ENCODE measurements at regions not wholly inside any gene's neighbourhood (a gene's known extent, or its start where the extent isn't known, plus 50 kb on each side); places are given as distances from the start of the nearest gene placed in this dataset.

DNA sequence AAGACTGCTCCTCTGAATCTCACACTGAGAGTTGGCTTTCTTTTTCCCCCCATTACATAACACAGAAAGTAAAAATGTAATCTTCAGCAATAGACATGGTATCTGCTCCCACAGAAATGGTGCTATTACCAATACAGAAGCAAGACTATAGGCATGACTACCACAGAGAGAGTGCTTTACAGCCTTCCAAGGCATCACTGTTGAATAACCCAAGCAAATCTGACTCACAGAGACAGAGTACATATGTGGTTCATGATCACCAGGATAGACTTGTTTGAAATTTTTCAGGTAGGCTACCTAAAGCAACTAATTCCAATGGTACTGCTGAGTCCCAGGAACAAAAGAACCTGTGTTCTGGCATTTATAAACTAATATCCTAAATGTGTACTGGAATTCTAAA, 1373.4 kb upstream of the C9orf72 start:
- TF ChIP-seq, protein P1, sequence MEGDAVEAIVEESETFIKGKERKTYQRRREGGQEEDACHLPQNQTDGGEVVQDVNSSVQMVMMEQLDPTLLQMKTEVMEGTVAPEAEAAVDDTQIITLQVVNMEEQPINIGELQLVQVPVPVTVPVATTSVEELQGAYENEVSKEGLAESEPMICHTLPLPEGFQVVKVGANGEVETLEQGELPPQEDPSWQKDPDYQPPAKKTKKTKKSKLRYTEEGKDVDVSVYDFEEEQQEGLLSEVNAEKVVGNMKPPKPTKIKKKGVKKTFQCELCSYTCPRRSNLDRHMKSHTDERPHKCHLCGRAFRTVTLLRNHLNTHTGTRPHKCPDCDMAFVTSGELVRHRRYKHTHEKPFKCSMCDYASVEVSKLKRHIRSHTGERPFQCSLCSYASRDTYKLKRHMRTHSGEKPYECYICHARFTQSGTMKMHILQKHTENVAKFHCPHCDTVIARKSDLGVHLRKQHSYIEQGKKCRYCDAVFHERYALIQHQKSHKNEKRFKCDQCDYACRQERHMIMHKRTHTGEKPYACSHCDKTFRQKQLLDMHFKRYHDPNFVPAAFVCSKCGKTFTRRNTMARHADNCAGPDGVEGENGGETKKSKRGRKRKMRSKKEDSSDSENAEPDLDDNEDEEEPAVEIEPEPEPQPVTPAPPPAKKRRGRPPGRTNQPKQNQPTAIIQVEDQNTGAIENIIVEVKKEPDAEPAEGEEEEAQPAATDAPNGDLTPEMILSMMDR (optimal IDR thresholded peaks at IDR 0.05 in 1 of 3, IDR thresholded peaks at IDR 0.05 in 1 of 3, conservative IDR thresholded peaks at IDR 0.05 in 1 of 3; ENCODE audit: extremely low read depth in 1 of 3, insufficient read depth in 2 of 3, low read length in 3 of 3) = no peak
- no peak for TF ChIP-seq EZH2 (IDR thresholded peaks at IDR 0.05; ENCODE audit: low read length)

All from keratinocyte (primary cell).